ENCODE measurements at regions not wholly inside any gene's neighbourhood (a gene's known extent, or its start where the extent isn't known, plus 50 kb on each side); places are given as distances from the start of the nearest gene placed in this dataset.

GRCh38 chr1:38175121-38175520, 128.5 kb upstream of the POU3F1 start:
- Histone ChIP-seq H3K9ac (ENCODE audit: insufficient read length, low read depth) (no peak overlapping the region), H3K9me3 (ENCODE audit: insufficient read depth, low read length) (no peaks in the 10 kb centered on the region), H3K4me1 (ENCODE audit: insufficient read depth, insufficient read length) (no peaks in the 10 kb centered on the region), H3K4me3 (ENCODE audit: insufficient read length, low read depth) (no peak overlapping the region), H3K36me3 (ENCODE audit: insufficient read depth, insufficient read length, low read length) (no peaks in the 10 kb centered on the region), H3K27me3 (ENCODE audit: insufficient read depth, insufficient read length) (no peaks in the 10 kb centered on the region)
- TF ChIP-seq ZNF274 (IDR thresholded peaks at IDR 0.05; ENCODE audit: low read depth, low read length) (no peak), YY1 (IDR thresholded peaks at IDR 0.05; ENCODE audit: insufficient read depth, insufficient read length) (no peak), SUZ12 (IDR thresholded peaks at IDR 0.05; ENCODE audit: extremely low read depth, insufficient read depth, insufficient read length) (no peak)
- no peak for DNase-seq (ENCODE audit: low read depth, low spot score)

GRCh38 chr1:38173848-38174247, 127.3 kb upstream of the POU3F1 start:
- Histone ChIP-seq H3K36me3 (ENCODE audit: insufficient read depth, insufficient read length, low read length) (no peaks in the 10 kb centered on the region), H3K4me3 (ENCODE audit: insufficient read length, low read depth) (no peak overlapping the region), H3K9ac (ENCODE audit: insufficient read length, low read depth) (no peak overlapping the region), H3K4me1 (ENCODE audit: insufficient read depth, insufficient read length) (no peaks in the 10 kb centered on the region), H3K9me3 (ENCODE audit: insufficient read depth, low read length) (no peaks in the 10 kb centered on the region), H3K27me3 (ENCODE audit: insufficient read depth, insufficient read length) (no peaks in the 10 kb centered on the region)
- TF ChIP-seq ZNF274 (IDR thresholded peaks at IDR 0.05; ENCODE audit: low read depth, low read length): no peak
- no peak for TF ChIP-seq YY1 (IDR thresholded peaks at IDR 0.05; ENCODE audit: insufficient read depth, insufficient read length)
- TF ChIP-seq SUZ12 (IDR thresholded peaks at IDR 0.05; ENCODE audit: extremely low read depth, insufficient read depth, insufficient read length): no peak
- no peak for DNase-seq (ENCODE audit: low read depth, low spot score)

- H3K9ac ChIP-seq (ENCODE audit: insufficient read length, low read depth): no peak overlapping the region
- H3K9me3 ChIP-seq (ENCODE audit: insufficient read depth, low read length): no peaks in the 10 kb centered on the region
- DNase-seq (ENCODE audit: low read depth, low spot score): no peak
- no peak for TF ChIP-seq ZNF274 (IDR thresholded peaks at IDR 0.05; ENCODE audit: low read depth, low read length)
- TF ChIP-seq YY1 (IDR thresholded peaks at IDR 0.05; ENCODE audit: insufficient read depth, insufficient read length): no peak
- TF ChIP-seq SUZ12 (IDR thresholded peaks at IDR 0.05; ENCODE audit: extremely low read depth, insufficient read depth, insufficient read length): no peak
- H3K27me3 ChIP-seq (ENCODE audit: insufficient read depth, insufficient read length): no peaks in the 10 kb centered on the region
- no peak overlapping the region for H3K4me3 ChIP-seq (ENCODE audit: insufficient read length, low read depth)
- H3K4me1 ChIP-seq (ENCODE audit: insufficient read depth, insufficient read length): no peaks in the 10 kb centered on the region
- H3K36me3 ChIP-seq (ENCODE audit: insufficient read depth, insufficient read length, low read length): no peaks in the 10 kb centered on the region
Observed at GRCh38 chr1:38173157-38173831, 126.7 kb upstream of the POU3F1 start.

DNA sequence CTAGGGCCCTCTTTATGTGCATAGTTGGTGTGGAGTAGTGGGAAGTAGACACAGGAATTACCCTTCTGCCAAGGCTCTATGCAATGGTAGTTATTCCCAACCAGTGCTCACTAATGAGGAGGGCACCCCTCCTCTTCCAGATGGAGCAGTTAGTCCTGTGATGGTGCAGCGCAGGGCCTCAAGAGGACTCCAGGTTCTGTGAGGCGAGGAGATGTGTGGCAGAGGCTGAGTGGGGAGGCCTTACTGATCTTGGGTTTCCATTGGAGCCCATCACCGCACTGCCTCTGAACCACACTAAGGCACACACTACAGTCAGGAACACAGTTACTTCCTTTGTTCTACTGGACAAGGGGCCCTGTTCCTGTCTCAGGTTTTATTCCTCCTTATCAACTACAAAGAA, 122.5 kb upstream of the POU3F1 start:
- DNase-seq (ENCODE audit: low read depth, low spot score): no peak
- H3K9ac ChIP-seq (ENCODE audit: insufficient read length, low read depth): no peak overlapping the region
- no peak for TF ChIP-seq SUZ12 (IDR thresholded peaks at IDR 0.05; ENCODE audit: extremely low read depth, insufficient read depth, insufficient read length)
- no peak for TF ChIP-seq ZNF274 (IDR thresholded peaks at IDR 0.05; ENCODE audit: low read depth, low read length)
- no peak for TF ChIP-seq YY1 (IDR thresholded peaks at IDR 0.05; ENCODE audit: insufficient read depth, insufficient read length)
- H3K4me3 ChIP-seq (ENCODE audit: insufficient read length, low read depth): no peak overlapping the region
- no peaks in the 10 kb centered on the region for H3K9me3 ChIP-seq (ENCODE audit: insufficient read depth, low read length)
- H3K4me1 ChIP-seq (ENCODE audit: insufficient read depth, insufficient read length): no peaks in the 10 kb centered on the region
- H3K27me3 ChIP-seq (ENCODE audit: insufficient read depth, insufficient read length): no peaks in the 10 kb centered on the region
- no peaks in the 10 kb centered on the region for H3K36me3 ChIP-seq (ENCODE audit: insufficient read depth, insufficient read length, low read length)

DNA sequence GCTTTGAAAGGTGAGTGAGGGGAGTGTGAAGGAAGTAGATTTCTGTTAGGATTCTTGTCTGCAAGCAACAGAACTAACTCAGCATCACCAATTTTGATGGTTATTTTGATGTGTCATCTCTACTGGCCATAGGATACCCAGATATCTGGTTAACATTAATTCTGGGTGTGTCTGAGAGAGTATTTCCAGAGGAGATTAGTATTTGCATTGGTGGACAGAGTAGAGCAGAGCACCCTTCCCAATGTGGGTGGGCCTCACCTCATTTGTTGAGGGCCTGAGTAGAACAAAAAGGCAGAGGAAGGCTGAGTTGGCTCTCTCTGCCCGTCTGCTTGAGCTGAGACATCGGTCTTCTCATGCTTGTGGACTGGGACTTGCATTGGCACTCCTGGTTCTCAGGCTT, 121.8 kb upstream of the POU3F1 start:
- no peaks in the 10 kb centered on the region for H3K36me3 ChIP-seq (ENCODE audit: insufficient read depth, insufficient read length, low read length)
- H3K4me1 ChIP-seq (ENCODE audit: insufficient read depth, insufficient read length): no peaks in the 10 kb centered on the region
- TF ChIP-seq SUZ12 (IDR thresholded peaks at IDR 0.05; ENCODE audit: extremely low read depth, insufficient read depth, insufficient read length): no peak
- TF ChIP-seq YY1 (IDR thresholded peaks at IDR 0.05; ENCODE audit: insufficient read depth, insufficient read length): no peak
- no peak for TF ChIP-seq ZNF274 (IDR thresholded peaks at IDR 0.05; ENCODE audit: low read depth, low read length)
- H3K27me3 ChIP-seq (ENCODE audit: insufficient read depth, insufficient read length): no peaks in the 10 kb centered on the region
- no peak overlapping the region for H3K9ac ChIP-seq (ENCODE audit: insufficient read length, low read depth)
- H3K9me3 ChIP-seq (ENCODE audit: insufficient read depth, low read length): no peaks in the 10 kb centered on the region
- H3K4me3 ChIP-seq (ENCODE audit: insufficient read length, low read depth): no peak overlapping the region
- no peak for DNase-seq (ENCODE audit: low read depth, low spot score)

DNA sequence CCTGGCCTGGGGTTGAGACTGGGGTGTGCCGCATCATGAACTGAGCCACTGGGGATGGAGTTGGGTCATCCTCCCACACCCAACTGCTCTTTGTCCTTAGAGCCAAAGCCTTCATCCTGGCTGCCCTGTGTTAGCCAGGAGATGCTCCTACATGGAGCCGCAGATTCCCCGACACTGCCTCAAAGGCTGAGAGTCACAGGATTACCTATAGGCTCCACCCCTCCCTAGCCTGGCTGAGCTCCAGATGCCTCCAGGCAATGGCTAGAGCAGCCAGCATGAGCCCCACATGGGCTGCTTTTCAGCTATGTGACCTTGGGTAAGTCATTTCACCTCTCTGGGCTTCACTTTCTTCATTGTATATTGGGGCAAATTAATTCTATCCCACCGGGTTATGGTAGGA, 119.9 kb upstream of the POU3F1 start:
- Histone ChIP-seq H3K9ac (ENCODE audit: insufficient read length, low read depth) (no peak overlapping the region), H3K4me3 (ENCODE audit: insufficient read length, low read depth) (no peak overlapping the region), H3K9me3 (ENCODE audit: insufficient read depth, low read length) (no peaks in the 10 kb centered on the region), H3K4me1 (ENCODE audit: insufficient read depth, insufficient read length) (no peaks in the 10 kb centered on the region), H3K27me3 (ENCODE audit: insufficient read depth, insufficient read length) (no peaks in the 10 kb centered on the region), H3K36me3 (ENCODE audit: insufficient read depth, insufficient read length, low read length) (no peaks in the 10 kb centered on the region)
- TF ChIP-seq ZNF274 (IDR thresholded peaks at IDR 0.05; ENCODE audit: low read depth, low read length): no peak
- TF ChIP-seq YY1 (IDR thresholded peaks at IDR 0.05; ENCODE audit: insufficient read depth, insufficient read length): no peak
- no peak for DNase-seq (ENCODE audit: low read depth, low spot score)

GRCh38 chr1:38153778-38154470, 107.3 kb upstream of the POU3F1 start:
- Histone ChIP-seq H3K36me3 (ENCODE audit: insufficient read depth, insufficient read length, low read length) (no peaks in the 10 kb centered on the region), H3K4me1 (ENCODE audit: insufficient read depth, insufficient read length) (peaks cover 3% of the 10 kb centered on the region), H3K4me3 (ENCODE audit: insufficient read length, low read depth) (no peak overlapping the region), H3K9ac (ENCODE audit: insufficient read length, low read depth) (no peak overlapping the region), H3K27me3 (ENCODE audit: insufficient read depth, insufficient read length) (no peaks in the 10 kb centered on the region), H3K9me3 (ENCODE audit: insufficient read depth, low read length) (no peaks in the 10 kb centered on the region)
- no peak for TF ChIP-seq YY1 (IDR thresholded peaks at IDR 0.05; ENCODE audit: insufficient read depth, insufficient read length)
- no peak for TF ChIP-seq SUZ12 (IDR thresholded peaks at IDR 0.05; ENCODE audit: extremely low read depth, insufficient read depth, insufficient read length)
- no peak for TF ChIP-seq ZNF274 (IDR thresholded peaks at IDR 0.05; ENCODE audit: low read depth, low read length)
- DNase-seq (ENCODE audit: low read depth, low spot score): no peak
